DND-41 (cell line): ENCODE measurements at regions not wholly inside any gene's neighbourhood (a gene's known extent, or its start where the extent isn't known, plus 50 kb on each side); places are given as distances from the start of the nearest gene placed in this dataset.

Experiments used
- ATAC-seq: fragments of 200-7000 bp; cut with Tn5 transposase; 3 replicates; pipeline ENCODE4 v1.9.1; 2021; ENCODE audit warnings: low read depth; ENCODE audit not compliant: insufficient read depth
- DNase-seq: peaks from one replicate; pipeline ENCODE4 v3.0.0-alpha.2; 2020
- H2AFZ ChIP-seq: 2 replicates; pipeline ENCODE4 v1.6.0; 2012; ENCODE audit warnings: low read depth, low read length
- H3K27ac ChIP-seq: 2 replicates; pipeline ENCODE4 v1.5.1; 2012; ENCODE audit warnings: low read length, inconsistent platforms
- H3K27me3 ChIP-seq: fragments of 200-600 bp; sonication (generic); 2 replicates; pipeline ENCODE4 v1.6.0; 2012; ENCODE audit warnings: low read length, mild to moderate bottlenecking, inconsistent platforms; ENCODE audit not compliant: insufficient read depth, poor library complexity
- H3K36me3 ChIP-seq: 2 replicates; pipeline ENCODE4 v1.5.1; 2012; ENCODE audit warnings: low read length, inconsistent platforms; ENCODE audit not compliant: insufficient read depth
- H3K4me1 ChIP-seq: 2 replicates; pipeline ENCODE4 v1.5.1; 2012; ENCODE audit warnings: mild to moderate bottlenecking, low read length; ENCODE audit not compliant: insufficient read depth
- H3K4me2 ChIP-seq: 2 replicates; pipeline ENCODE4 v1.6.0; 2012; ENCODE audit warnings: mild to moderate bottlenecking, moderate library complexity, low read length, inconsistent platforms; ENCODE audit not compliant: insufficient read depth
- H3K4me3 ChIP-seq, 2 experiments: fragments of 200-600 bp in 1 of 2; shearing (Covaris generic) in 1 of 2; 2 replicates each; pipeline ENCODE4 v1.5.1; 2012 to 2016; ENCODE audit warnings: inconsistent platforms in 2 of 2, low read length in 2 of 2, mild to moderate bottlenecking in 2 of 2, low read depth in 1 of 2, moderate library complexity in 1 of 2
- H3K79me2 ChIP-seq: 2 replicates; pipeline ENCODE4 v1.6.0; 2012; ENCODE audit warnings: low read length, inconsistent platforms; ENCODE audit not compliant: insufficient read depth
- H3K9ac ChIP-seq: 2 replicates; pipeline ENCODE4 v1.6.0; 2012; ENCODE audit warnings: low read depth, mild to moderate bottlenecking, inconsistent platforms, low read length, moderate library complexity
- H3K9me3 ChIP-seq: 2 replicates; pipeline ENCODE4 v1.5.1; 2012; ENCODE audit warnings: low read length, moderate library complexity, mild to moderate bottlenecking, inconsistent platforms; ENCODE audit not compliant: insufficient read depth, severe bottlenecking
- H4K20me1 ChIP-seq: 2 replicates; pipeline ENCODE4 v1.6.0; 2012; ENCODE audit warnings: low read length; ENCODE audit not compliant: insufficient read depth
- CTCF ChIP-seq: IDR thresholded peaks from 2 replicates; pipeline ENCODE4 v1.5.1; 2012; ENCODE audit warnings: borderline replicate concordance, low read length, moderate library complexity, mild to moderate bottlenecking; ENCODE audit not compliant: poor library complexity, severe bottlenecking; ENCODE audit errors: extremely low read depth
- EZH2 ChIP-seq: IDR thresholded peaks from 3 replicates; pipeline ENCODE4 v1.6.1; 2012; ENCODE audit warnings: borderline replicate concordance, low read depth, mild to moderate bottlenecking, moderate library complexity, low read length, inconsistent platforms; ENCODE audit not compliant: severe bottlenecking

DNA sequence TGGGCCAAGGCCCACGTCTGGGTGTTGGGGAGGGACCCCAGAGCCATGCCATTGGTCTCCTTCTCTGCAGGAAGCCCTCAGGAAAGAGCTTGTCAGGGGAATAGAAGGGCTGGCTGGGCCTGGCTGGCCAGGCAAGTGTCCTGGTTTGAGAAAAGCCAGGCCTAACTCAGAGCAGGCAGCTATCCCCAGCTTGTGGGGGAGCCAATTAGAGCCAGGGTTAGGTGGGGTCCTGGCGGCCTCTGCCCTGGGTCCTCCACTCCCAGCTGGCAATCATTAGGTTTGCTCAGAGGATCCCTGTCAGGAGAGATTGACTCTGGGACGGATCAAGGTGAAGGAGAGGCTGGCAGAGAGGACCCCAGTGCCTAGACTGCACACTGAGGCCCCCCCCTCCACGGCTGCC is 64.8 kb downstream of the PJA1 start:
- no peak for ATAC-seq
- H3K4me3 ChIP-seq, result no peak overlapping the region
- no peak overlapping the region for H3K4me2 ChIP-seq
- H3K27ac ChIP-seq, result no peak overlapping the region
- no peaks in the 10 kb centered on the region for H3K4me1 ChIP-seq
- no peak for DNase-seq
- no peaks in the 10 kb centered on the region for H3K36me3 ChIP-seq
- no peaks in the 10 kb centered on the region for H3K27me3 ChIP-seq
- TF ChIP-seq EZH2 (no peak), CTCF (no peak)
- H3K9ac ChIP-seq, result no peak overlapping the region
- no peaks in the 10 kb centered on the region for H3K9me3 ChIP-seq
- no peaks in the 10 kb centered on the region for H4K20me1 ChIP-seq
- H3K79me2 ChIP-seq, result no peaks in the 10 kb centered on the region
- no peak overlapping the region for H2AFZ ChIP-seq

- Histone ChIP-seq H3K79me2 (no peaks in the 10 kb centered on the region), H3K27ac (no peak overlapping the region), H2AFZ (no peak overlapping the region), H3K9ac (no peak overlapping the region), H3K4me1 (no peaks in the 10 kb centered on the region), H3K4me3 (no peak overlapping the region), H3K4me2 (no peak overlapping the region), H3K27me3 (no peaks in the 10 kb centered on the region), H3K9me3 (no peaks in the 10 kb centered on the region), H4K20me1 (no peaks in the 10 kb centered on the region), H3K36me3 (no peaks in the 10 kb centered on the region)
- DNase-seq, result no peak
- no peak for ATAC-seq
- TF ChIP-seq CTCF, result no peak
These were observed 67.6 kb downstream of the PJA1 start for GRCh38 chrX:69097451-69098236.

GRCh38 chrX:69096963-69097362 is 68.3 kb downstream of the PJA1 start:
- H3K4me3 ChIP-seq, result no peak overlapping the region
- no peaks in the 10 kb centered on the region for H3K79me2 ChIP-seq
- no peak overlapping the region for H3K9ac ChIP-seq
- DNase-seq (no peak), ATAC-seq (no peak)
- no peak for TF ChIP-seq CTCF
- no peaks in the 10 kb centered on the region for H3K27me3 ChIP-seq
- H3K27ac ChIP-seq, result no peak overlapping the region
- no peaks in the 10 kb centered on the region for H3K9me3 ChIP-seq
- no peak overlapping the region for H3K4me2 ChIP-seq
- H3K4me1 ChIP-seq, result no peaks in the 10 kb centered on the region
- no peaks in the 10 kb centered on the region for H3K36me3 ChIP-seq
- no peaks in the 10 kb centered on the region for H4K20me1 ChIP-seq
- no peak overlapping the region for H2AFZ ChIP-seq
